Nephron progenitor cell (in vitro differentiated cells): ENCODE measurements at regions not wholly inside any gene's neighbourhood (a gene's known extent, or its start where the extent isn't known, plus 50 kb on each side); places are given as distances from the start of the nearest gene placed in this dataset.
"Not testable (repeated sequence)": the region's sequence is repeated elsewhere in the genome, so short reads cannot be mapped to it uniquely, and the experiment has no call there.

Experiments used
- DNase-seq: peaks from one replicate; pipeline ENCODE4 v3.0.0; 2021
- H3K27ac Mint-ChIP-seq: 2 replicates; pipeline ENCODE4 v1.8.0; 2021; ENCODE audit warnings: mild to moderate bottlenecking, moderate library complexity, mixed read lengths
- H3K27me3 Mint-ChIP-seq: 2 replicates; pipeline ENCODE4 v1.8.0; 2021; ENCODE audit warnings: mild to moderate bottlenecking, low read depth, mixed read lengths; ENCODE audit not compliant: poor library complexity
- H3K36me3 Mint-ChIP-seq: 2 replicates; pipeline ENCODE4 v1.8.0; 2021; ENCODE audit warnings: low read depth, mixed read lengths
- H3K4me1 Mint-ChIP-seq: 2 replicates; pipeline ENCODE4 v1.8.0; 2021; ENCODE audit warnings: mixed read lengths
- H3K4me3 Mint-ChIP-seq: 2 replicates; pipeline ENCODE4 v1.8.0; 2021; ENCODE audit warnings: mild to moderate bottlenecking, moderate library complexity, mixed read lengths
- H3K9me3 Mint-ChIP-seq: 2 replicates; pipeline ENCODE4 v1.8.0; 2021; ENCODE audit warnings: mild to moderate bottlenecking, moderate library complexity, mixed read lengths
- TF ChIP-seq, protein P1 (sequence below): fragments of 200-600 bp; sonication (generic); IDR thresholded peaks from 2 replicates; pipeline ENCODE4 v1.5.0; 2021; ENCODE audit warnings: antibody characterized with exemption

DNA sequence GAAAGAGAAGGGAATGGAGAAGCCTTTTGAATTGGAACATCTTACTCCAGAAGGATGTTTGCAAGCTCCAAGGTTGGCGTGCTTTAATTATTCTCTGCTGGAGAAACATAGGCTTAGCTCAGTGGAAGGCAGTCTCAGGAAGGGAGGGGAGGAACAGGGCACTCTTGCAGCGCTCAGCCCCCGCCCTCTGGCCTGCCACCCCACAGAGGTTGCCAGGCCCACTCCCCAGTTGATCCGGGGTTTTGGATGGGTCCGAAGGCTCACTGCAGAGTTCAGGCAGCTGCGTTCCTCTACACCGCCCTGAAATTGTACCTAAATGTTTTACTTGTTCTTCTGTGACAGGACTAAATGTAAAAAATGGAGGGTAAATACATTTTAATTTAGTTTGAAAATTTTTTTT lies 155.2 kb upstream of the DTNBP1 start:
- DNase-seq: no peak
- Mint-ChIP-seq H3K4me3 (no peak overlapping the region), H3K27me3 (no peaks in the 10 kb centered on the region), H3K4me1 (peaks cover 41% of the 10 kb centered on the region), H3K27ac (no peak overlapping the region), H3K36me3 (peaks cover 8% of the 10 kb centered on the region), H3K9me3 (no peaks in the 10 kb centered on the region)
- TF ChIP-seq, protein P1, sequence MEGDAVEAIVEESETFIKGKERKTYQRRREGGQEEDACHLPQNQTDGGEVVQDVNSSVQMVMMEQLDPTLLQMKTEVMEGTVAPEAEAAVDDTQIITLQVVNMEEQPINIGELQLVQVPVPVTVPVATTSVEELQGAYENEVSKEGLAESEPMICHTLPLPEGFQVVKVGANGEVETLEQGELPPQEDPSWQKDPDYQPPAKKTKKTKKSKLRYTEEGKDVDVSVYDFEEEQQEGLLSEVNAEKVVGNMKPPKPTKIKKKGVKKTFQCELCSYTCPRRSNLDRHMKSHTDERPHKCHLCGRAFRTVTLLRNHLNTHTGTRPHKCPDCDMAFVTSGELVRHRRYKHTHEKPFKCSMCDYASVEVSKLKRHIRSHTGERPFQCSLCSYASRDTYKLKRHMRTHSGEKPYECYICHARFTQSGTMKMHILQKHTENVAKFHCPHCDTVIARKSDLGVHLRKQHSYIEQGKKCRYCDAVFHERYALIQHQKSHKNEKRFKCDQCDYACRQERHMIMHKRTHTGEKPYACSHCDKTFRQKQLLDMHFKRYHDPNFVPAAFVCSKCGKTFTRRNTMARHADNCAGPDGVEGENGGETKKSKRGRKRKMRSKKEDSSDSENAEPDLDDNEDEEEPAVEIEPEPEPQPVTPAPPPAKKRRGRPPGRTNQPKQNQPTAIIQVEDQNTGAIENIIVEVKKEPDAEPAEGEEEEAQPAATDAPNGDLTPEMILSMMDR: no peak

DNA sequence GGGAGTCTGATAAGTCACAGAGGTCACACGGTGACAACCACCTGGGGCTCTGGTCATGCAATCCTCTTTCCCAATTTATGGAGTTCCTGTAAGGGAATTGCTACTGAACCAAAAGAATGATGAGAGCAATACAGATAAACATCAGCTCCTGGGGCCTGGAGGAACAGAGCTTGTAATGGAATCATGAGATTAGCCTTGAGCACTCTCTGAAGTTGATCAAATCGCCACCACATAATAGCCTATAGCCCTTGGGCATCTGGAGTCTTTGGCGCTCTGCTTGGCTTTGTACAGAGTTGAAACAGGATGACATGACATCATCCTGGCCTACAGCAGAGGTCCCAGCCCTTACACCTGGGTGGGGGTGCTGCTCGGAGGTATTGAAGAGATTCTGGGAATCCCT lies 154.3 kb upstream of the DTNBP1 start:
- no peak overlapping the region for H3K27ac Mint-ChIP-seq

DNA sequence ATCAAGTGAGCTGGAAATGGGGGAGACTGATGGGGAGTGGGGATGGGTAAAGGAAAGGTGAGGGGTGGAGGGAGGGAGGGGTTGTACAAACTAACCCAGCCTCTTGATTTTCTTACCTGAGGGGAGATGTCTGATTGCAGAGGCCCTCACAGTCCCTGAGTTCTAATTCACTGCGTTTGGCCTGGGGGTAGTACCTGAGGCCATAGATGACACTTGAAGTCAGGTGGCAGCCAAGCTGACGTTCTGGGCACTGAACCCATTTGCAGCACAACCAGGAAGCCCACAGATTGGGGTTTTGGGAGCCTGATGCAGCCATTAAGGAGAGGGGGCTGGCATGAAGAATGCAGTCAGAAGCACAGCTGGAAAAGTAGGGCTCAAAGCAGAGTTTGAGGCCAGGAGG lies 153.8 kb upstream of the DTNBP1 start:
- TF ChIP-seq, protein P1: no peak
- H3K4me1 Mint-ChIP-seq: peaks cover 41% of the 10 kb centered on the region
- no peak for DNase-seq
- H3K36me3 Mint-ChIP-seq: peaks cover 8% of the 10 kb centered on the region
- H3K9me3 Mint-ChIP-seq: no peaks in the 10 kb centered on the region
- H3K4me3 Mint-ChIP-seq: no peak overlapping the region
- peaks cover 3% of the 10 kb centered on the region for H3K27me3 Mint-ChIP-seq
- H3K27ac Mint-ChIP-seq: no peak overlapping the region

More for the DNA sequence above, 154.3 kb upstream of the DTNBP1 start:
- no peak overlapping the region for H3K4me3 Mint-ChIP-seq
- H3K36me3 Mint-ChIP-seq: peaks cover 8% of the 10 kb centered on the region
- TF ChIP-seq, protein P1: no peak
- peaks cover 44% of the 10 kb centered on the region for H3K4me1 Mint-ChIP-seq
- peaks cover 1% of the 10 kb centered on the region for H3K27me3 Mint-ChIP-seq
- no peaks in the 10 kb centered on the region for H3K9me3 Mint-ChIP-seq
- no peak for DNase-seq

DNA sequence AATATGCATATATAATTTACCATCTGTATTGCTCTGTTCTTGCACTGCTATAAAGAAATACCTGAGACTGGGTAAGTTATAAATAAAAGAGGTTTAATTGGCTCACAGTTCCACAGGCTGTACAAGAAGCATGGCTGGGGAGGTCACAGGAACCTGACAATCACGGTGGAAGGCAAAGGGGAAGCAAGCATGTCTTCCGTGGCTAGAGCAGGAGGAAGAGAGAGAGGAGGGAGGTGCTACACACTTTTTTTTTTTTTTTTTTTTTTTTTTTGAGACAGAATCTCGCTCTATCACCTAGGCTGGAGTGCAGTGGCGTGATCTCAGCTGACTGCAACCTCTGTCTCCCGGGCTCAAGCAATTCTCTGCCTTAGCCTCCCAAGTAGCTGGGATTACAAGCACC lies 150.9 kb upstream of the DTNBP1 start:
- not testable (repeated sequence) for H3K27me3 Mint-ChIP-seq, H3K9me3 Mint-ChIP-seq, H3K27ac Mint-ChIP-seq

DNA sequence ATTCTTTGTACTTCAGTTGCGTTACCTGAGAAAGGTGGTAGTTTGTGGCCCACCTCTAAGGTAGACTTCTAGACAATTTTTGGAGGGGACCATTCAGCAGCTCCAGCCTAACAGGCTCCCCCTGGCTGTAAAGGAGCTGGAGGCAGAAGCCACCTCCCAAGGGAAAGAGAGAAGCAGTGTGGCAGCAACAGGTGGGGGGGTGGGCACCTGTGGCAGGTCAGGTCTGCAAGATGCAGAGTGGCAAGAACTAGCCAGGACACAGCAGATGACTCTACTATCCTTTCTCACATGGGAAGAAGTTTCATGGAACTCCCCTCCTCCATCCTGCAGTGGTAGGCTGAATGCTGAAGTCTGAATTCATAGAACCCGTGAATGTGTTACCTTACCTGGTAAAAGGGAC lies 148.3 kb upstream of the DTNBP1 start:
- Mint-ChIP-seq H3K4me3 (no peak overlapping the region), H3K36me3 (peaks cover 8% of the 10 kb centered on the region), H3K9me3 (peaks cover 7% of the 10 kb centered on the region), H3K27ac (no peak overlapping the region), H3K4me1 (peaks cover 31% of the 10 kb centered on the region), H3K27me3 (peaks cover 3% of the 10 kb centered on the region)
- DNase-seq: no peak
- TF ChIP-seq, protein P1: no peak

More for the DNA sequence above, 150.9 kb upstream of the DTNBP1 start:
- H3K4me1 Mint-ChIP-seq: peaks cover 45% of the 10 kb centered on the region
- not testable (repeated sequence) for H3K36me3 Mint-ChIP-seq, H3K4me3 Mint-ChIP-seq, DNase-seq

DNA sequence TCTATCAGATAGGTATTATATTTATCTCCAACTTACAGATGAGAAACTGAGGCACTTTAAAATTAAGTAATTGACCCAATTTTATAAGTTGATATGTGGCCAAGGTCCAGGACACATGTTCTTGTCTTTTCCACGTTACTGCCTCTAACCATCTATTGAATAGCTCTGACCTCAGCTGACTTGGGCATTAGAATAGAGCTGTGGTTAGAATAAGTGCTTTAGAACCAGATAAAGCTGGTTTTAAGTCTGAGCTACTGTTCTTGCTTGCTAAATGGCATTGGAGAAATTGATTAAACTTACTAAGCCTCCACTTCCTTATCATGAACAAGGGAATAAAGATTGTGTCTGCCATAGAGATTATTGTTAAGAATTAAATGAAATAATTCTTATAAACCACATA lies 147.8 kb upstream of the DTNBP1 start:
- peaks cover 7% of the 10 kb centered on the region for H3K9me3 Mint-ChIP-seq
- H3K27ac Mint-ChIP-seq: no peak overlapping the region
- H3K27me3 Mint-ChIP-seq: peaks cover 3% of the 10 kb centered on the region
- no peak for DNase-seq
- TF ChIP-seq, protein P1: no peak
- no peak overlapping the region for H3K4me3 Mint-ChIP-seq
- H3K4me1 Mint-ChIP-seq: peaks cover 31% of the 10 kb centered on the region
- peaks cover 8% of the 10 kb centered on the region for H3K36me3 Mint-ChIP-seq
